SHP77 (cell line): ENCODE measurements at regions not wholly inside any gene's neighbourhood (a gene's known extent, or its start where the extent isn't known, plus 50 kb on each side); places are given as distances from the start of the nearest gene placed in this dataset.
A peak's percentile ranks its signal among the peaks of the same experiment; 100 is the strongest.
"Not testable (repeated sequence)": the region's sequence is repeated elsewhere in the genome, so short reads cannot be mapped to it uniquely, and the experiment has no call there.

Source experiments
- DNase-seq, 2 experiments: peaks; one replicate each; lab custom pipeline; 2025; lab: John Stamatoyannopoulos, UW

- peak; percentile 60 to 72 for DNase-seq
Measured at GRCh38 chr6:27806981-27807440, 105.2 kb downstream of the OR2B2 start.

- DNase-seq: no peak
Measured at GRCh38 chr6:27805347-27805746, 106.8 kb downstream of the OR2B2 start.

GRCh38 chr6:27804851-27805250, 107.3 kb downstream of the OR2B2 start:
- DNase-seq: no peak

- no peak for DNase-seq
Measured at GRCh38 chr6:27800731-27801373, 111.3 kb downstream of the OR2B2 start.

- no peak for DNase-seq
Measured at GRCh38 chr6:27797960-27798359, 114.2 kb downstream of the OR2B2 start.

GRCh38 chr6:27796736-27797481, 115.3 kb downstream of the OR2B2 start:
- not testable (repeated sequence) for DNase-seq

GRCh38 chr6:27795697-27796494, 116.3 kb downstream of the OR2B2 start:
- peak; percentile 67 to 76 for DNase-seq

GRCh38 chr6:27791182-27791943, 120.8 kb downstream of the OR2B2 start:
- peak; percentile 63 to 81 for DNase-seq

GRCh38 chr6:27788376-27788775, 123.8 kb downstream of the OR2B2 start:
- not testable (repeated sequence) for DNase-seq

GRCh38 chr6:27786048-27786447, 126.1 kb downstream of the OR2B2 start:
- DNase-seq: no peak

GRCh38 chr6:27785294-27785693, 126.9 kb downstream of the OR2B2 start:
- no peak for DNase-seq

GRCh38 chr6:27782748-27783147, 129.4 kb downstream of the OR2B2 start:
- no peak for DNase-seq

GRCh38 chr6:27778625-27779417, 133.4 kb downstream of the OR2B2 start:
- no peak for DNase-seq

GRCh38 chr6:27777614-27778355, 134.4 kb downstream of the OR2B2 start:
- no peak for DNase-seq

- no peak for DNase-seq
Measured at GRCh38 chr6:27777126-27777525, 135.1 kb downstream of the OR2B2 start.

- DNase-seq: no peak
Measured at GRCh38 chr6:27776504-27776903, 135.7 kb downstream of the OR2B2 start.

GRCh38 chr6:27775796-27776184, 136.4 kb downstream of the OR2B2 start:
- no peak for DNase-seq

GRCh38 chr6:27775138-27775795, 136.9 kb downstream of the OR2B2 start:
- not testable (repeated sequence) for DNase-seq

GRCh38 chr6:27774264-27774600, 138.0 kb downstream of the OR2B2 start:
- DNase-seq: not testable (repeated sequence)
